ENCODE measurements at regions not wholly inside any gene's neighbourhood (a gene's known extent, or its start where the extent isn't known, plus 50 kb on each side); places are given as distances from the start of the nearest gene placed in this dataset.

GRCh38 chr4:83722730-83723269 lies 186.9 kb downstream of the GPAT3 start:
- ATAC-seq = no peak
- H2AFZ ChIP-seq (ENCODE audit: control insufficient read depth, low read depth, low read length) = no peak overlapping the region
- FAIRE-seq = no peak
- ChIA-PET SMC1A (ENCODE audit: uncharacterized antibody, unreplicated experiment) (interaction anchor here (0.6 kb wide), 1 partner anchor 306 kb away, joined by 3 read pairs; no protein-coding TSS in a partner anchor), RAD21 (ENCODE audit: unreplicated experiment) (no interaction called here), POLR2A (no interaction called here), CTCF (no interaction called here)
- no peaks in the 10 kb centered on the region for H3K9me3 ChIP-seq (replicated peaks; ENCODE audit: control insufficient read depth, insufficient read depth, low read length)
- in situ Hi-C loops (cut with MboI) = no loop called here
- no peaks in the 10 kb centered on the region for H3K4me1 ChIP-seq (ENCODE audit: control insufficient read depth, insufficient read depth, low read length)
- H3K36me3 ChIP-seq (ENCODE audit: control insufficient read depth in 2 of 2, insufficient read depth in 2 of 2, low read length in 1 of 2) = no peaks in the 10 kb centered on the region
- H3K79me2 ChIP-seq (ENCODE audit: control insufficient read depth, insufficient read depth, low read length) = no peaks in the 10 kb centered on the region
- DNase-seq (ENCODE audit: low read depth, low spot score) = no peak
- no peaks in the 10 kb centered on the region for H4K20me1 ChIP-seq (ENCODE audit: control insufficient read depth, insufficient read depth)
- no peak for TF ChIP-seq PKNOX1 (IDR thresholded peaks at IDR 0.05)
- no peak for TF ChIP-seq SUPT20H (IDR thresholded peaks at IDR 0.05; ENCODE audit: borderline replicate concordance, control insufficient read depth, low read depth, low read length)
- no peak for TF ChIP-seq POU2F2 (IDR thresholded peaks at IDR 0.05; ENCODE audit: borderline replicate concordance, low read depth, low read length)
- no peak for TF ChIP-seq SRF (IDR thresholded peaks at IDR 0.05; ENCODE audit: low read depth in 2 of 2, low read length in 2 of 2)
- no peak for TF ChIP-seq STAT3 (IDR thresholded peaks at IDR 0.05; ENCODE audit: low read depth, low read length)
- no peak for TF ChIP-seq ZSCAN29 (IDR thresholded peaks at IDR 0.05)
- no peak for TF ChIP-seq NBN (IDR thresholded peaks at IDR 0.05)
- TF ChIP-seq NRF1 (conservative IDR thresholded peaks at IDR 0.05; ENCODE audit: low read depth, low read length) = no peak
- no peak for TF ChIP-seq NR2C1 (IDR thresholded peaks at IDR 0.05)
- TF ChIP-seq ZBTB40 (IDR thresholded peaks at IDR 0.05; ENCODE audit: borderline replicate concordance) = no peak
- no peak for TF ChIP-seq ATF2 (IDR thresholded peaks at IDR 0.05; ENCODE audit: low read length)
- no peak for TF ChIP-seq MAX (IDR thresholded peaks at IDR 0.05; ENCODE audit: low read depth, low read length)
- no peak for TF ChIP-seq WRNIP1 (IDR thresholded peaks at IDR 0.05; ENCODE audit: borderline replicate concordance, low read depth, low read length)
- no peak for TF ChIP-seq KDM1A (IDR thresholded peaks at IDR 0.05; ENCODE audit: borderline replicate concordance)
- TF ChIP-seq BHLHE40 (IDR thresholded peaks at IDR 0.05; ENCODE audit: borderline replicate concordance in 1 of 2, low read depth in 2 of 2, low read length in 1 of 2) = no peak
- H3K4me2 ChIP-seq (ENCODE audit: control insufficient read depth, insufficient read depth) = no peak overlapping the region
- no TSS peak for BruUV-seq (replicated peaks)
- no peak overlapping the region for H3K27ac ChIP-seq (ENCODE audit: control insufficient read depth, insufficient read depth)
- intact Hi-C loops (cut with micrococcal nuclease; ENCODE audit: unreplicated experiment) = no loop called here
- 18% methylated on average over 5 of the region's 5 CpGs for WGBS (ENCODE audit: insufficient coverage, insufficient replicate concordance, low lambda C conversion rate, missing lambda C conversion rate)
- H3K4me3 ChIP-seq = no peak overlapping the region
- H3K27me3 ChIP-seq (replicated peaks in 1 of 2; ENCODE audit: control insufficient read depth in 2 of 2, insufficient read depth in 2 of 2, low read length in 1 of 2) = no peaks in the 10 kb centered on the region
- no peak overlapping the region for H3K9ac ChIP-seq (ENCODE audit: control insufficient read depth, insufficient read depth, low read length)
